ENCODE measurements at regions not wholly inside any gene's neighbourhood (a gene's known extent, or its start where the extent isn't known, plus 50 kb on each side); places are given as distances from the start of the nearest gene placed in this dataset.
"Not testable (repeated sequence)": the region's sequence is repeated elsewhere in the genome, so short reads cannot be mapped to it uniquely, and the experiment has no call there.

DNA sequence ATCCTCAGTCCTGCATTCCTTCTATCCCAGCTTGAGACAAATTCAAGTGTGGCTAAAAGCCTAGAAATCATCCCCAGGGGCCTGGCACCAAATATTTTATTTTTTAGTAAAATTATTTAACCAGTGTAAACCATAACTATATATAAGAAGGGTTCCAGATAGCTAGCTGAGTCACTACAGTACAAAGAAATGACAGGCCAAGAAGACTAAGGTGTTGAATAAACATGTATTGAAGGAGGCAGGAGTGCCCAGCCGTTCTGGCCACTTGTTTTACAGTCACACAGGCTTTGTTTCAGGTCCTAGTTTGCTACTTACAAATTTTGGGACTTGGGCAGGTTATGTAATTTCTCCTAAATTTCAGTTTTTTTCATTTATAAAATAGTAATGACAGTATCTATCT lies 225.9 kb upstream of the PITX2 start:
- no peak for ATAC-seq
- DNase-seq = no peak

GRCh38 chr4:110849461-110849860 lies 226.6 kb upstream of the PITX2 start:
- ATAC-seq (no peak), DNase-seq (no peak)

DNA sequence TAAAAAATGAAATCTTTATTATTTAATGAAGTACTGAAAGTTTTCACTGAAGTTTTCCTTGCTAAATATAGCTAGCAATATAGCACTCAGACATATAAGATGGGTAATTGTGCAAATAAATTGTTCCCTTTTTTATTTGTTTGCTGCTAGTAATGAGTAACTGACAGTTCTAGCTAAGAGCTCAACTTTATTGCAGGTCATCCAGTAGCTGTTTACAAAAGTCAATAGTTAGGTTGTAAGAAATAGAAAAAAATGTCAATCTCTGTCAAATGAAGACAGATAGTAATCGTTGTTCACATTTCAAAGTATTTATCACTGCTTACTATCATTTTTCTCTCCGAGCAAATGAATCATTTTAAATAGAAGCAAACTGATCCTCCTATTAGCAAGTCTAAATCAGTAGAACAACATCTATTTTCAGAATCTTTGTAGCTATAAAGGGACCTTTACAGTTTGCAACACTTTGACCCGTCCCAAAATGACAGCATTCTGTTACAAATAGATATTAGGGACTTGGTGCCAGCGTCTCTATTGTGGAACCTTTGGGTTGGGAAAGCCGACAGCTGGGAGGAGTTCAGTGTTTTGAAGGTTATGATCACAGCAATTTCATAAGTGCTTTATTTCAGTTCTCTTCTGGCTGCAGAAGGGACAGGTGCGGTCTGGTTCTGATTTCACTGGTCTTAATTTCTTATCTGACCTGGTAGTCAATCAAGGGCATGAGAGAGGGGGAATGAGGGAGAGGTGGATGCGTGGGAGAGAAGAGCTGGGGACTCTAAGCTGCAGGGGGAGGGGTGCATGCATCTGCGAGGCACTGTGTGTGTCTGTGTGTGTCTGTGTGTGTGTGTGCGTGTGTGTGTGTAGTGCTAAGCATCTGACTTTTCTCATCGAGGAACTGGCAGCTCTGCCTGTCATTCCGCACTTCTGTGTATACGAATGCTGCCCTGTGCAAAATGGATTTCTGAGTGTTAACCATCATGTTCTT lies 227.9 kb upstream of the PITX2 start:
- DNase-seq (no peak), ATAC-seq (no peak)

GRCh38 chr4:110851989-110852388 lies 229.1 kb upstream of the PITX2 start:
- ATAC-seq = no peak
- no peak for DNase-seq

- DNase-seq (no peak), ATAC-seq (no peak)
These were observed 229.9 kb upstream of the PITX2 start for GRCh38 chr4:110852793-110853192.

- DNase-seq = no peak
- ATAC-seq = no peak
These were observed 230.4 kb upstream of the PITX2 start for GRCh38 chr4:110853242-110853641.

- no peak for ATAC-seq
- DNase-seq = no peak
These were observed 231.3 kb upstream of the PITX2 start for GRCh38 chr4:110854021-110854678.

DNA sequence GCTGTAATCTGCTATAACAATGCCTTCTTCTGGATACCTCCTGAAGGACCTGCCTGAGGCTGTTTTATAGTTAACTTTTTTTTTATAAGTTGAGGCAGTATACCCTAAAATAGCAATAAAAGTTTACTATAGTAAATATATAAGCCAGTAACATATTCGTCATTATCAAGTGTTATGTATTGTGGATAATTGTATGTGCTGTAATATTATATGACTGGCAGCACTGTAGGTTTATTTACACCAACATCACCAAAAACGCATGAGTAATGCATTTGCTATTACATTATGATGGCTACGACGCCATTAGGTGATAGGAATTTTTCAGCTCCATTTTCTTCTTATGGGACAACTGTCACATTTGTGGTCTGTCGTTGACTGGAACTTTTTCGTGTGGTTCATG lies 237.2 kb upstream of the PITX2 start:
- DNase-seq = no peak
- ATAC-seq = no peak

DNA sequence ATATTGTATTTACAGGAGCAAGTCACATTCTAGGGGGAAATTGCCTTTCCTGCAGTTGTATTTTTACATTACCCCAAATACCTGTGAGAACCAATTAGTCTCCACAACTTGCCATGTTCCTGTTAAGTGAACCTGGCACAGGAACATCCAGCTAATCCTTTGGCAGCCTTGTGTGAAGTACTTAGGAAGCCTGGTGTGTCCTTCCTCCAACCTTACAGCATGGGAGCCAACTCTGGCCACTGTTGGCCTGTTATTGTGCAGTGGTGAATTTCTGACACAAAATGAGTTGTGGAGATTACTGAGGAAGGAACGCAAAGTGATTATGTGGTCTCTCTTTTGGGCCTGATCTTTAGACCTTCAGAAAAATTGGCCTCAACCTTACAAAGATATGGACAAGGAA lies 238.0 kb upstream of the PITX2 start:
- DNase-seq (no peak), ATAC-seq (no peak)

DNA sequence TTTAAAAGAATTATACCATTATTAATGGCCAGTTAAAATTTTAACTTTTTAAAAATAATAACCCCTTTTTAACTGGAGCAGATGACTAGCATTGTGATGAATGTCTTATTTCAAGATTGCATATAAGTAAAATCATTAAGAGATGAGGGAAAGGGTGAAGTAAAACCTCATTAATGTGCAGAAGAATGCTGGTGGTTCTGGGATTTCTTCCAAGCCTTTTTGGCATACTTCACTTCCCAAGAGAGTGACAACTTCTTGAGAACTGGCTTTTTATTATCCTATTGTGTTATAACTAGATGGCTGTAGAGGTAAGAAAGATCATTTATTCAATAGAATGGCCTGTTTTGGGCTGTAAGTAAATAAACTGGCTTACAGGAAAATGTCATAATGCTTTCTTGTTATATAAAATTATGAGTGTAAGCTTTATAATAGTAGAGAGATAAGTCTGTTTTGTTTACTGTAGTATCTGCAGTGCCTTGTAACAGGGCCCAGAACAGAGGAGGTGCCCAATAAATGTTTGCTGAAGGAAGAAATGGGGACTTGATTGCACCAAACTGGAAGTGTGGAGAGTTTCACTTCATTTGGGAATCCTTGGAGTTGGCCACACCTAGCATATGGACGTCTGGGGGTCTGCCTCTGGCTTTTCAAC lies 242.9 kb upstream of the PITX2 start:
- ATAC-seq (no peak), DNase-seq (no peak)

- no peak for ATAC-seq
- DNase-seq = no peak
These were observed 244.5 kb upstream of the PITX2 start for GRCh38 chr4:110867251-110867960.

GRCh38 chr4:110867981-110868720 lies 245.3 kb upstream of the PITX2 start:
- DNase-seq = no peak
- ATAC-seq = no peak

DNA sequence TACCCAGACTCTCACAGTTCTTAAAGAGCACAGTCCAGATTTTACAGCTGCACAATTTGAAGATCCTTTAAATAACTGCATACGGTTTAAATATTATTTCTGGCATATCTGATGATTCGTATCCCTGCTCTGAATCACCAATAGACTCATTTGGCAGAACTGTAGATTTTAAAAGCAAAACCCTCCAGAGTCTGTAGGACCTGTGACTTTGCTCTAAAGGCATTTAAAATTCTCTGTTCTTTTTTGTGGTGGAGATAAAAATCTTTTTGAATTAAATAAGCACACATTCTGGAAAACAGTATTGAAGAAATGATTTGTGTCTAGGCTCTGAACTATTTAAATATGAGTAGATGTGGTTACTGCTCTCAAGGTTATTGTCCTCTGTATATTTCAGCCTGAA lies 246.2 kb upstream of the PITX2 start:
- ATAC-seq (no peak), DNase-seq (no peak)

DNA sequence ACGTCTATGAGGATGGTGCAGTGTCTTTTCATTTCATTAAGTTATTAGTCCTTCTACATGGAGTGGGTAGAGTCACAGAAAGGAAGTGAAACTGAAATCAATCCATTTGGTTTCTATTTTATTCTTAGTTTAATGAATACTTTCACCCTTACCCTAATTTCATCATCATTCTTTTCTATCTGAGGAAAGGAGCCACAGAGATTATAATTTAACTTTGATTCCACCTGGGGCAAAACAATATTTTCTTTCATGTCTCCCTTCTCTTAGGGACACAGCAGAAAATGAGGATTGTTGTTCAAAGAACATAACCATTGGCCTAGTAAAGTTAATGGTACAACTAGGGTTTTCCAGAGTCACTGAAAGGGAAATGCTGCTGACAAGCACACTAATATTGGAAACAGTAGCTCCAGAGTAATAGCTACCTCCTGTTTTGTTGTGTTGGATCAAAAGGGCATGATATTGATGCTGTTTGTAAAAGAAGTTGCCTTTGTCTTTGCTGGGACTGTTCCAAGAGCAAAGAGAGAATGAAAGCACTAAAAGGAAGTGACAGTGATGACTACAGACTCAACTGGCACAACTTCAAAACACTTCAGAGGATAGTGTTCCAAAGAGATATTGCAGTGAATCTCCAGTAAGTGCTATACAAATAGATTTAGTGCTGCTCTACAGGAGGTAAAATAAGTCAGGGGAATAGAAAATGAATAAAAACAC lies 247.1 kb upstream of the PITX2 start:
- ATAC-seq (no peak), DNase-seq (no peak)

- not testable (repeated sequence) for DNase-seq, ATAC-seq
These were observed 253.3 kb upstream of the PITX2 start for GRCh38 chr4:110876214-110876613.

DNA sequence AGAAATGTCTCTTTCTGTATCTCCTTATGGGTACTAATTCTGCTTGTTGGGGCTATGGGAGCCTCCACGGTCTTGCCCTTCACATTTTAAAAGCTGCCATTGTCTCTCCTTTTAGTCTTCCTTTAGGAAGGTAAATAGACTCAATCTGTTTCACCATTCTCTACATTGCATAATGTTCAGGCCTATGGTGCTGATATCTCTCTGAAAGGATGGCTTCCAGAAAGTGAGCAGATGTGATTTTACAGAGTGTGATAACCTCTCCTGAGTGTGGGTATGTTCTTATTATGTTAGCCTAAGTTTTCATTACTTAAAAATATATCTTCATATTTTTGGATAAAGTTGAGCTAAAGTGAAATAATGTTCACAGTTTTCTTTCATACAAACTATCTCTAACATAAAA lies 254.0 kb upstream of the PITX2 start:
- ATAC-seq (no peak), DNase-seq (no peak)

DNA sequence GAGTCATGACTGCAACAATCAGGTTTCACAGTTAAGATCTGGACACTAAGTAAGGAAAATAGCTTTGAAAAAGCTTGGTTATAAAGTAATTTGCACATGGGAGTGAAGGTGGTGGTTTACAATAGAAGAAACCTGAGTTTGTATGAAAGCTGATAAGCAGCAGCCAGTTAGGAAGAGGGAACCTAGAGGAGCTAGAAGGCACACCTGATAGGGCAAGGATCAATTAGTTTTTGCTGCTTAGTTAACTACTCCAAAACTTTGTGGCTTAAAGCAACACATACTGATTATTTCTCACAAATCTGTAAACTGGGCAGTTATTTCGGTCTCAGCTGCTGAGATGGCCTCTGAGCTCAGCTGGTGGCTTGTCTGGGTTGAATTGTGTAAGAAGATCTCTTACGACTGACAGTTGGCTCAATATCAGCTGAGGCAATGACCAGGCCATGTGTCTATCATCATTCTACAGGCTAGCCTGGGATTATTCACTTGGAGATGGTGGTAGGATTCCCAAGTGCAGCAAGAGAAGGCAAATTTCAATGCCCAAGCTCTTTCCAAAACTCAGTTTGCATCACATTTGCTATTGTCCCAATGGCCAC lies 255.0 kb upstream of the PITX2 start:
- DNase-seq (no peak), ATAC-seq (no peak)

DNA sequence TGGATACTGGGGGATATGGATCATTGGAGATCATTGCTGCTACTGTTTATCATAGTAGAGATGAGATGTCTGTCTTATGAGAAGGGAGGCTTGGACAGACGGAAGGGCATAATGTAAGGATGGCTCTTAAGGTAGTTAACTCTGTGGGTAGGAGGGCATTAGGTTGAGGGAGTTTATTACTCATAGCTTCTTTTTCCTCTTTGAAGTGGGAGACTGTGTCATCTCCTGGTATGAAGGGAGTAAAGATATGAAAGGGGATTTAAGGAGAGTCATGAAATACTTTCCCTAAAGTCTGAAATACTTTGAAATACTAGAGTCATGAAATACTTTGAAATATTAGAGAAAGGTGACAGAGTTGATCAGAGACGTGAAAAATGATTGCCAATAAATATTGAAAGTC lies 255.5 kb upstream of the PITX2 start:
- DNase-seq = no peak
- ATAC-seq = no peak

DNA sequence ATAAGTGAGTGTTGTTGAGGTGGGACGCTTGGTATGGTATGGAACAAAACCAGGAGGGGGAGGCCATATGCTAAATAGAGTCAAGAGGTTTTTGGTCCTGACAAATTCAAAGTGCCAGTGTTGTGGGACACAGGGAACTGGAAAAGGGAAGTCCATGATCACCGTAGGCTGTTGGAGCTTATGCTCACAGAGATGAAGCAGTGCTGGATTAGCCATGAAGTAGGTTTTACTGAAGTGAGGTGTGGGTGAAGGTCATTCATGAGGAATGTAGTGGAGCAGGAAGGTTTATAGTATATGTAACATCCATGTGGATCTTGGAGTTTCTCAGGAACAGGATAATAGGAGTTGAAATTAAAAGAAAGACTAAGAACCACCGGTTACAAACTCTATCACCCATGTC lies 256.1 kb upstream of the PITX2 start:
- DNase-seq = no peak
- no peak for ATAC-seq

- no peak for DNase-seq
- no peak for ATAC-seq
These were observed 263.4 kb upstream of the PITX2 start for GRCh38 chr4:110886270-110886669.

- ATAC-seq (no peak), DNase-seq (no peak)
These were observed 264.0 kb upstream of the PITX2 start for GRCh38 chr4:110886856-110887255.
